ENCODE measurements at regions not wholly inside any gene's neighbourhood (a gene's known extent, or its start where the extent isn't known, plus 50 kb on each side); places are given as distances from the start of the nearest gene placed in this dataset.

DNA sequence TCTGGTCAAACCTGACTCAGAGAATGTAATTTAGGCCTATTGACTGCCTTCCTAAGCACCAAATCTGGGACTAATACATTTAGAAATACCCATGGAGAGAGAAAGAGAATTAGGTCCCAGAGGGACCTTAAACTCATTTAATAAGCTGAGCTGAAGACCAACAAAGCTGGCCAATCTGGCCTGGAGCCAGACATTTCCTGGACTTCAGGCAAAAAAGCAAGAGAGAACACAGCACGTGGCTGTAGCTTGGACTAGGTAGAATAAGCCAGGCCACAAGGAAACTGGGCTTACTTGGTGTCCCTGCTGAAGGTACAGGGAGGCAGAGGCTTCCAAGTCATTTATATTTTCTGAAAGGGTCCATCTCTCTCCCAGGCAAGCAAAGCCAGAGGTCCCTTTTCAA is 88.1 kb downstream of the RTP4 start:
- no peak for TF ChIP-seq POLR2A (IDR thresholded peaks at IDR 0.05; ENCODE audit: low read depth, low read length)
- no peak for TF ChIP-seq POLR2AphosphoS5 (IDR thresholded peaks at IDR 0.05; ENCODE audit: low read depth, low read length)
- no peak for TF ChIP-seq TAF1 (IDR thresholded peaks at IDR 0.05; ENCODE audit: low read depth, low read length)
- no peak for TF ChIP-seq POU2F2 (IDR thresholded peaks at IDR 0.05; ENCODE audit: low read depth, low read length)
- TF ChIP-seq SPI1 (IDR thresholded peaks at IDR 0.05; ENCODE audit: low read depth, low read length) = no peak
- TF ChIP-seq PAX5 (IDR thresholded peaks at IDR 0.05; ENCODE audit: insufficient read depth, low read length, severe bottlenecking) = no peak

Data from GM12891 (cell line).